Activated naive CD8-positive, alpha-beta T cell treated with anti-CD3 and anti-CD28 coated beads, Interleukin-2, amount 50 U/mL, for 24 hours (primary cell): ENCODE measurements at regions not wholly inside any gene's neighbourhood (a gene's known extent, or its start where the extent isn't known, plus 50 kb on each side); places are given as distances from the start of the nearest gene placed in this dataset.

ENCODE experiments used
- ATAC-seq: fragments of 150-1000 bp; cut with Tn5 transposase; one replicate; pipeline ENCODE4 v1.10.0; 2021
- DNase-seq: peaks from one replicate; pipeline ENCODE4 v3.0.0; 2021
- H3K27ac Mint-ChIP-seq: one replicate; pipeline ENCODE4 v1.8.0; 2021; ENCODE audit warnings: mild to moderate bottlenecking, mixed read lengths
- H3K27me3 Mint-ChIP-seq: one replicate; pipeline ENCODE4 v1.8.0; 2021; ENCODE audit warnings: mixed read lengths
- H3K36me3 Mint-ChIP-seq: one replicate; pipeline ENCODE4 v1.8.0; 2021; ENCODE audit warnings: low read depth, mixed read lengths
- H3K4me1 Mint-ChIP-seq: one replicate; pipeline ENCODE4 v1.8.0; 2021; ENCODE audit warnings: mixed read lengths
- H3K4me3 Mint-ChIP-seq: one replicate; pipeline ENCODE4 v1.8.0; 2021; ENCODE audit warnings: mild to moderate bottlenecking, moderate library complexity, mixed read lengths
- H3K9me3 Mint-ChIP-seq: one replicate; pipeline ENCODE4 v1.8.0; 2021; ENCODE audit warnings: mixed read lengths

DNA sequence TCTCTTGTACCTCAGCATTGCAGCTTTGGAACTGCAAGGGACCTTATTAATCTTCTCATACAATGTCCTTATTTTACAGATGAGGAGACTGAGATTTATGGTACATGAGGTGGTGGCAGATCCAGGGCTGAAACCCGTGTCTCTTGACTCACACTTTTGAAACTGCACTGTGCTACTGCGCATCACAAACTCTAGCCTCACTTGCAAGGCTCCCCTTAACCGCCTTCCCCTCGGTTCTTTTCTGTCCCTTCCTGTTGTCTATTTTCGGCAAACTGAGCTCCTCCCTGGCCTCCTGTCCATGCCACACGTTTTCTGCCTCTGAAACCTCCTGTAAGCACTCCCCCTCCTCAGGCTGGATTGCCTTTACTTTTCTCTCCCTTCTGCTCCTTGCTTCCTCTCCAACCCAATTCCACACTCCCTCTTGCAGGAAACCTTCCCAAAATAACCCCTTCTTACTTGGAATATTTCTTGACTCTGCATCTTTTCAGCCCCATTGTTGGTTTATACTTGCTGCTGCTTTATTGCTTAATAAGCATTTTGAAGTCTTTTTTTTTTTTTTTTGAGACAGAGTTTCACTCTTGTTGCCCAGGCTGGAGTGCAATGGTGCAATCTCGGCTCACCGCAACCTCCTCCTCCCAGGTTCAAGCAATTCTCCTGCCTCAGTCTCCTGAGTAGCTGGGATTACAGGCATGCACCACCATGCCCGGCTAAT, 72.4 kb upstream of the CISTR start:
- no peaks in the 10 kb centered on the region for H3K4me1 Mint-ChIP-seq
- H3K27me3 Mint-ChIP-seq = peaks cover 44% of the 10 kb centered on the region
- no peaks in the 10 kb centered on the region for H3K9me3 Mint-ChIP-seq
- DNase-seq = no peak
- no peak for ATAC-seq
- no peak overlapping the region for H3K27ac Mint-ChIP-seq
- no peak overlapping the region for H3K4me3 Mint-ChIP-seq
- no peaks in the 10 kb centered on the region for H3K36me3 Mint-ChIP-seq

DNA sequence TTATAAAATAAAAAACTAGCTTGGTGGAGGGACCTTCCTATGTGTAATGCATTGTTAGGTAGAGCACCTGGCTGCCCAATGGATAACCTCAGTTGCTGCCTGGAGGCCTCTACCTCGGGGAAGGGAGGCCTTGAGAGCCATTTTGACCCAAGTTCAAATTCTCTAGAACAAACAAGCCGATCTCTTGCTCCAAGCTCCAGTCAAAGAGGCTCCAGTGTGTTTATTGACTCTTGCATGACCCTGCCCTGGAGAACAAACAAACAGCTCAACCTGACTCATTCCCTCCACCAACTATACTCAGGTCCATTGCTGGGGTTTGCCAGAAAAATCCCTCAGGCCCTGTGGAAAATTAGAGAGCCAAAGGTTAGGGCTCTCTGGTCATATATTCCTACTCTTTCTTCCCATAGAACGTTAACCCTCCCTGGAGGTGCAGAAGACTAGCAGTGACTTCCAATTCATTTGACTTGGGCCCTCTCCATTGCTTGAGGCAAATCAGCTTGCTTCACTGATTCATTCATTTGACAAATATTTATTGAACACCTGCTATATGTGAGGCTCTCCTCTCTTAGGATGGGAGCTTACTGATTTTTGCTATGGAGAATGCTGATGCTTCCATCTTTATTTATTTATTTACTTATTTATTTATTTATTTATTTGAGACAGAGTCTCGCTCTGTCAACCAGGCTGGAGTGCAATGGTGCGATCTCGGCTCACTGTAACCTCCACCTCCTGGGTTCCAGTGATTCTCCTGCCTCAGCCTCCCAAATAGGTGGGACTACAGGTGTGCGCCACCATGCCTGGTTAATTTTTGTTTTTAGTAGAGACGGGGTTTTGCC, 73.7 kb upstream of the CISTR start:
- DNase-seq = no peak
- Mint-ChIP-seq H3K4me3 (no peak overlapping the region), H3K4me1 (no peaks in the 10 kb centered on the region), H3K36me3 (no peaks in the 10 kb centered on the region), H3K9me3 (no peaks in the 10 kb centered on the region), H3K27me3 (peaks cover 38% of the 10 kb centered on the region), H3K27ac (no peak overlapping the region)
- no peak for ATAC-seq

DNA sequence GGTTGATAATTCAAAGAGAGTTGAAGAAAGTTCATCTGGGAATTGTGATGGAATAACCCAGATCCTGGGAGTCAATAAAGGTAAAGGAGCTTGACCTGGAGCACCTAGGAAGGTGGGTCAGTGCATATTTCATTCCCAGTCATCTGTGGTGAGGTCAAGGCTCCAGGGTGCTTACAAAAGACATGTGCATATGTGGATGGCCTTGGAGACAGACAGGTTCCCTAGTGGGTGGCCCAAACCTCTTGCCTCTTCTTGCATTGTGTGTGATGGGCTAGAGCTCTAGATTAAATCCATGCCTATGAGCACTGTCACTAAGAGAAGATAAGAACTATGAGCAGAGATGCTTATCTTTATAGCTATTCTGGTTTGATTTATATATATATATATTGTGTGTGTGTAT, 75.5 kb upstream of the CISTR start:
- Mint-ChIP-seq H3K27ac (no peak overlapping the region), H3K4me3 (no peak overlapping the region), H3K4me1 (no peaks in the 10 kb centered on the region), H3K27me3 (peaks cover 26% of the 10 kb centered on the region), H3K36me3 (no peaks in the 10 kb centered on the region), H3K9me3 (no peaks in the 10 kb centered on the region)
- DNase-seq (no peak), ATAC-seq (no peak)

DNA sequence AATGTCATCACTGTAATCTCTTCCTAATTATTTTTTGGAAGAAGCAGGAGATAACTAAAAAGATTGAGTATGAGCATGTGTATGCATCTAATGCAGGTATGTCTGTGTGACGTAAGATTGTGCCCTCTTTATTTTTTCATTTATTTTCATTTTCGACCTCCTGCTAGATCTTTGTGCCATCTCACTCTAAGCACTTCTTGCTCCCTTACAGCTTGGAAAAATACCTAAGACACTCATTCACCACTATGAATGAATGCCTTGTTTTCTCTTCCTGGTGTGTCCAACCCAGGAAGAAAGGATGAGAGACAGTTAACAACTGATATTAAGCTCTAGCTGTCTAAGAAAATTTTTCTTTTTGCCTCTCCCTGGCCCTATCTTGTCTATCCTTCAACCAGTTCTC, 76.8 kb upstream of the CISTR start:
- no peaks in the 10 kb centered on the region for H3K9me3 Mint-ChIP-seq
- no peaks in the 10 kb centered on the region for H3K36me3 Mint-ChIP-seq
- no peak overlapping the region for H3K4me3 Mint-ChIP-seq
- peaks cover 27% of the 10 kb centered on the region for H3K27me3 Mint-ChIP-seq
- H3K27ac Mint-ChIP-seq = no peak overlapping the region
- no peak for DNase-seq
- ATAC-seq = no peak
- no peaks in the 10 kb centered on the region for H3K4me1 Mint-ChIP-seq

DNA sequence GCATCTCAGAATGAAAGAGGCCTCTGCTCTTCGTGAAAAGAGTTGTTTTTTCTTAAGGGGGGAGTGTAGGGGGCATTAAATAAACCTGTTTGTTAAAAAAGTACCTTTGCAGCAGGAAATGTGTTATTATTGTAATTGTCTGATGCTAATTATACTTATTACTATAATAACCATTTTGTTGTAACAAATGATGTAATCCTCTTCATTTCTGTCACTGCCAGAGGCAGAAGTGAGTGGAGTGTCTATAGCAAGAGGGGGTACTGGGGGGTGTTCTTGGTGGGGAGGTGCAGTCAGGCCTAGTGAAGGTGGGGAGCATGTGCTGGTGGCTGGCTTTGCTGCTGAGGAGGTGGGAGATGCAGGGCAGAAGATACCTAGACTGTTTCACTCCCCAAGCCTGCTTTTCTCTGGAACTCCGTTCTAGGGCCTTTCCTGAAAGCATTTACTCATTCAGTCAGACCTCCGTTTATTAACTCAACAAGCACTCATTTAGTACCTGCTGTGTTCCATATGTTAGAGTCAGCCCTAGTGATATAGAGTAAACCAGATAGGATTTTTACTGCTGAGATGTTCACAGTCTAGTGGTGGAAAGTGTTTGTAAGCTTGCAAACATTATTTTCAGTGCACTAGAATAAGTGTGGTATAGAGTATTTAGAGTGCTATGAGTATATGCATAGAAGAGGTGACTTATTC, 77.5 kb upstream of the CISTR start:
- H3K27ac Mint-ChIP-seq = no peak overlapping the region
- DNase-seq = no peak
- no peaks in the 10 kb centered on the region for H3K9me3 Mint-ChIP-seq
- no peak overlapping the region for H3K4me3 Mint-ChIP-seq
- H3K27me3 Mint-ChIP-seq = peaks cover 26% of the 10 kb centered on the region
- no peaks in the 10 kb centered on the region for H3K36me3 Mint-ChIP-seq
- no peak for ATAC-seq
- no peaks in the 10 kb centered on the region for H3K4me1 Mint-ChIP-seq

DNA sequence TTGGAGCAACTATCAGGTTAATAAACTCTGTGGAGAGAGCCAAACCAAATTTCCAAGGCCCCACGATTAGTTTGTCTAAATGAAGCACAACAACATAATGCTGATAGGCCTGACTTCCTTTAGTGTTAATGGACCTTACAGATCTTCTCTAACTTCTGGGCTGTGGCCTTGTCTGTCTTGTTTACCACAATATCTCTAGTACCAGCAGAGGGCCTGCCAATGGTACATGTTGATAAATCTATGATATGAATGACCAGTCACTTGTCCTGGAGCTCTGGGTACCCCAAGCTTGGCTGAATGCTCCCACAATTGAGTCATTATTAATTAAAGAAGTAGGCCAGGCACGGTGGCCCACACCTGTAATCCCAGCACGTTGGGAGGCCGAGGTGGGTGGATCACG, 78.9 kb upstream of the CISTR start:
- Mint-ChIP-seq H3K27ac (no peak overlapping the region), H3K27me3 (peaks cover 25% of the 10 kb centered on the region)

DNA sequence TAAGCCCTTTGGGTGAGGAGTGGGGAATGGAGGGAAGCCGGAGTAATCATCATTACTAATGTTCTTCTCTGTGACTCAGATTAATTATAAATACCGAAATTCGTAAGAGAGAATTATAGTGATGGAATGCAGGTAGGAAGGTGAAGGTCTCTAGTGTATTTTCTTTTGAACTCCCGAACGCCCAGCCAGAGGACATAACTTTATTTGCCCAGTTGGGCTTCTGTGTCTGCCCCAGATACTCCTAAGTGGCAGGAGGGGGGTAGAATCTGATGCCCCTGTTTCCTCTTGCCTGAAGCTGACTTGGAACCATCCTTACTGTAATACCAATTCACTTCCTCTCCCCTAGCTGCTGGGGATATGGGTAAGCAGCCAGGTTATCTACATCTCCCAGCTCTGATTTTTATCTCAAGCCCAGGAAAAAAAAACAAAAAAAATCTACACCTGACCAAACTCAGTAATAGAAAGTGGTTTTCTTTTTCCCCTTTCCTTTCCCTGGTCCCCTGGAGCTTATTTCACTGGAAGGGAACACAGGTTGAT, 84.4 kb upstream of the CISTR start:
- DNase-seq (no peak), ATAC-seq (no peak)
- H3K27ac Mint-ChIP-seq = no peak overlapping the region
- no peaks in the 10 kb centered on the region for H3K4me1 Mint-ChIP-seq
- no peak overlapping the region for H3K4me3 Mint-ChIP-seq
- no peaks in the 10 kb centered on the region for H3K36me3 Mint-ChIP-seq
- H3K9me3 Mint-ChIP-seq = no peaks in the 10 kb centered on the region
- peaks cover 39% of the 10 kb centered on the region for H3K27me3 Mint-ChIP-seq

More for the DNA sequence above, 78.9 kb upstream of the CISTR start:
- no peaks in the 10 kb centered on the region for H3K9me3 Mint-ChIP-seq
- ATAC-seq (no peak), DNase-seq (no peak)
- H3K36me3 Mint-ChIP-seq = no peaks in the 10 kb centered on the region
- no peak overlapping the region for H3K4me3 Mint-ChIP-seq
- H3K4me1 Mint-ChIP-seq = no peaks in the 10 kb centered on the region

DNA sequence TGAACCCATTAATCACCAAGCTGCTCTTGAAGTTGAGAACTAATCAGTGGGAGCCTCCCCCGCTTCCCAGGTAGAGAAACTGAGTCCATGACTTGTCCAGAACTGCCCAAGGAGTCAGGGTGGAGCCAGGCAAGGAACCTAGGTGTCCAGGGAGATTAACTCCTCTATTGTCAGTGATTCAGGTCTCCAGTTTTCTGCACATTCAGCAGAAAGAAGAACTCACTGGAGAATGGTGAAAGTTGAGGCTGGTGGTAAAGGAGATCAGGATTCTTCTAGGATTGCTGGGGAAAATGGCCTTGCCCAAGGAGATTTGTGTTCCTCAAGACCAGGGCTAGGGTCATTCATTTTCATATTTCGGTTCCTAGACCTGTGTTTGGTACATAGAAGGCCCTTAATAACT, 87.2 kb upstream of the CISTR start:
- Mint-ChIP-seq H3K4me1 (no peaks in the 10 kb centered on the region), H3K27ac (no peak overlapping the region), H3K36me3 (no peaks in the 10 kb centered on the region), H3K27me3 (peaks cover 48% of the 10 kb centered on the region), H3K4me3 (no peak overlapping the region), H3K9me3 (no peaks in the 10 kb centered on the region)
- DNase-seq (no peak), ATAC-seq (no peak)

DNA sequence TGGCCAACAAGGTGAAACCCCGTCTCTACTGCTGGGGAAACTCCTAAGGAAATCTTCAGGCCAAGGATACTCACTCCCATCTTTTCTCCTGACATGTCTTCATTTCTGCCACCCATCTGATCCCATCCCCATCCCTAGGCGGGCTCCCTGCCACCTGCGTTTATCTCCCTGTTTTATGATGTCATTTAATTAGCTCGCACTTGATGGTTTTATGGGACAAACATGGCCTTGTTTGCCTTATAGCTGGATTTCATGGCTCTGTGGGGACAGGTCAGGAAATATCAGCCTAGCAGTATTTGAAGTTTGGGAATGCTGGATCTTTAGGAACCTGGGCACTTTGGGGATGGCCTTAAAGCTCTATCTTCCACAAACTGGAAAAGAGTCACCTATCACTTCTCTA, 88.5 kb upstream of the CISTR start:
- H3K27ac Mint-ChIP-seq = no peak overlapping the region
- DNase-seq = no peak
- H3K4me1 Mint-ChIP-seq = no peaks in the 10 kb centered on the region
- peaks cover 52% of the 10 kb centered on the region for H3K27me3 Mint-ChIP-seq
- H3K4me3 Mint-ChIP-seq = no peak overlapping the region
- no peaks in the 10 kb centered on the region for H3K9me3 Mint-ChIP-seq
- no peak for ATAC-seq
- H3K36me3 Mint-ChIP-seq = no peaks in the 10 kb centered on the region

DNA sequence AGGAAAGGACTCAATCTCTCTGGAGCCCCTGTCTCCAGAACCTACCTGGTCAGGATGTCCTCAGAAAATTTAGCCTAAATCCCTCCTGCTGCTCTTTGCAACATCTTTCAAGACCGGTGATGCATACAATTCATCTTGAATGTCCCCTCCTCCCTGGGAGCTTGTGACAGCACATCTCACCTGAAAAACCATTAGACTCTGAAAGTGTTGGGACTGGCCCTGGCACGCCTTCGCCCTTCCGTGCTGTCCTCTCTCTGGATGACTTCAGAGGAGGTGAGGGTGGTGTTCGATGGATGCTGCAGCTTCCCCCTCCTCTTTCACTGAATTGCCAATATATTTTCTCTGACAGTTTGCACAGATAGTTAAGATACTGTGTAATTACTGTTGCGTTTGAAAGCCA, 90.9 kb upstream of the CISTR start:
- Mint-ChIP-seq H3K4me3 (no peak overlapping the region), H3K27me3 (peaks cover 47% of the 10 kb centered on the region)

DNA sequence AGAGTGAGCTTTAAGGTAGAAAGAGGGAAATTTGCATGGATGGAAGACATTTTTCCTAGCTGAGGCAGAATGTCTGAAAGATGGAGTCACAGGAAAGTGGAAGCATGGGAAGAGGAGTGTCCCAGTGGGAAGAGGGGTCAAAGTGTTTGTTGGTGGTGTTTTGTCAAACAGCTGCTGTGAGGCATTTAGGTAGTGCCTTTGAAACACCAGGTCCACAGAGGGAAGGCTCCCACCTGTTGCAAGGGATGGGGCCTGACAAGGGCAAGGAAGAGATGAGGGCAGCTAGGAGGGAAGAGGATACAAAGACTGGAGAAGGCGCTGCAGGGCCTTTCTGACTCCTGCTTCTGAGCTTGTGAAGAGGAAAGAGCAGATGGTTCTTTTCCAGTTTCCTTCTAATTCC, 91.8 kb upstream of the CISTR start:
- ATAC-seq (no peak), DNase-seq (no peak)
- Mint-ChIP-seq H3K27me3 (peaks cover 50% of the 10 kb centered on the region), H3K36me3 (no peaks in the 10 kb centered on the region), H3K9me3 (no peaks in the 10 kb centered on the region), H3K4me3 (no peak overlapping the region), H3K27ac (no peak overlapping the region), H3K4me1 (no peaks in the 10 kb centered on the region)

More for the DNA sequence above, 90.9 kb upstream of the CISTR start:
- ATAC-seq = no peak
- H3K36me3 Mint-ChIP-seq = no peaks in the 10 kb centered on the region
- DNase-seq = no peak
- no peak overlapping the region for H3K27ac Mint-ChIP-seq
- H3K9me3 Mint-ChIP-seq = no peaks in the 10 kb centered on the region
- no peaks in the 10 kb centered on the region for H3K4me1 Mint-ChIP-seq

DNA sequence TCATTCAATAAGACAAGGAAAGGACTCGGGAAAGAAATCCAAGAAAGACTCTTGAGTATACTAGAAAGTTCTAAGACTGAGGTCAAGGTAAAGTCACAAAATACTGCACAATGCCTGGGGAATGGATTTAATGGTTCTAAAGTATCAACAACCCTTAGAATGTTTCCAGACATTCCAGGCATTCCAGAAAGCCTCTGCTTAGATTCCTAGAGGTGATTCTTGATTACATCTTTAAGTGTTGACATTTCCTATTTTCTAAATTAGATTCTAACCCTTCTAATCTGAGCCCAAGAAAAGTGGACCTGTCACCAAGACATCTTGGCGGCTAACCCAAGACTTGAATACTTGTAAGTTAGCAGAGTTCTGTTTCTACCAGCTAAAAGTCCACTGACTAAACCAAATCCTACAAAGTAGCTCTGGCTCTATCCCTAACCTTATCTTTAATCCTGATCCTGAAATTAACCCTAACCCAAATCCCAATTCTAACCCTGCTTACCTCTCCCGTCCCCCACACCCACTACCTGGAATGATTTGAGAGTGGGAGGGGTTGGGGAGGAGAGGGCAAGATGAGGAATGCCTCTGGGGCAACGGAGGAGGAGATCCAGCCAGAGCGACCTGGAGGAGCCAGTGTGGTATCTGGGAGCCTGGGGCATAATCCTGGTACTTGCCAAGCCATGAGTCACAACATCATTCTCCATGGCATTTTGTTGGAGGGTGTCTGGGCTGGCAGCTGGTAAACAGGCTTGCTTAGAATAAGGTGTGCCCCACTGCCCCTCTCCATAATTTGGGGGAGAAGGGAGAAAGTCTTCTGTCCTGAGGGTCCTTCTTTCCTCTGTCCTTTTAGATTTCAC, 93.4 kb upstream of the HOXC13 start:
- no peak overlapping the region for H3K27ac Mint-ChIP-seq
- H3K9me3 Mint-ChIP-seq = no peaks in the 10 kb centered on the region
- ATAC-seq (no peak), DNase-seq (no peak)
- no peak overlapping the region for H3K4me3 Mint-ChIP-seq
- H3K36me3 Mint-ChIP-seq = no peaks in the 10 kb centered on the region
- H3K4me1 Mint-ChIP-seq = no peaks in the 10 kb centered on the region
- peaks cover 47% of the 10 kb centered on the region for H3K27me3 Mint-ChIP-seq

DNA sequence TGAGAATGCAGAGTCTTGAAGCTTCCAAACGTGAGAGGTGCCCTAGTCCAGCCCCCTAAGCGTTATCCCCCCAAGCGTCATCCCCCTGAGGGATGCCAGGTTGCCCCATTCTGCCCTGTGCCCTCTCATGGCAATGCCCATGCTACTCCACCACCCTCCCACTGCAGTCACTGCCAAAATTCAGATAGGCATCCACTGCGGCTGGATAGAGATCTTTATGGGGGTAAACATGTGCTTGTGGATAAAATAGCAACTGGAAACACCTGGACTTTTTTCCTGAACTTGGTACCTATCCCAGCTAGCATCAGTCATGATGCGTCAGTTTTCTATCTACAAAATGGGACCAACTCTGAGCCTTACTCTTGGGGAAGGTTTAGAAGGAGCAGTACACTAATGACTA, 92.7 kb upstream of the HOXC13 start:
- Mint-ChIP-seq H3K27me3 (peaks cover 46% of the 10 kb centered on the region), H3K4me1 (no peaks in the 10 kb centered on the region), H3K9me3 (no peaks in the 10 kb centered on the region), H3K36me3 (no peaks in the 10 kb centered on the region), H3K27ac (no peak overlapping the region), H3K4me3 (no peak overlapping the region)
- ATAC-seq = no peak
- DNase-seq = no peak

DNA sequence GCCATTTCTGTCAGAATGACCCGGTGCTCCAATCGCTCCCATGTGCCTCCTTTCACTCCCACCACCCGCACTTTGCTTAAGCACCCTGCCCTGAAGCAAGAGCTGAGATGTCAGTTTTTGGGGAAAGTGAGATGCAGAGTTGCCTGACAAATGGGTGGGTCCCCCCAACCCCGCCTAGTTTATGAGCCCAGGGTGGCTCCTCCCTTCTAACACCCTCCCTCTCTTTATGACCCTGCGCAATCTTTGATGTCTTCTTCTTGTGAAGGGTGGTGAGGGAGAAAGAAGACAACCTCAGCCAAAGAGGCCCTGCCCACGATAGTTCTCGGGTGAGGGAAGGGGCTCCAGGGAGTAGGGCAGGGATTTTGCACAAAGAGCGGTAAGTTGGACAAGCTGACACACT, 89.5 kb upstream of the HOXC13 start:
- no peak overlapping the region for H3K4me3 Mint-ChIP-seq
- no peaks in the 10 kb centered on the region for H3K36me3 Mint-ChIP-seq
- ATAC-seq (no peak), DNase-seq (no peak)
- no peaks in the 10 kb centered on the region for H3K4me1 Mint-ChIP-seq
- no peaks in the 10 kb centered on the region for H3K9me3 Mint-ChIP-seq
- H3K27ac Mint-ChIP-seq = no peak overlapping the region
- peaks cover 25% of the 10 kb centered on the region for H3K27me3 Mint-ChIP-seq
